ENCODE measurements at regions not wholly inside any gene's neighbourhood (a gene's known extent, or its start where the extent isn't known, plus 50 kb on each side); places are given as distances from the start of the nearest gene placed in this dataset.

DNA sequence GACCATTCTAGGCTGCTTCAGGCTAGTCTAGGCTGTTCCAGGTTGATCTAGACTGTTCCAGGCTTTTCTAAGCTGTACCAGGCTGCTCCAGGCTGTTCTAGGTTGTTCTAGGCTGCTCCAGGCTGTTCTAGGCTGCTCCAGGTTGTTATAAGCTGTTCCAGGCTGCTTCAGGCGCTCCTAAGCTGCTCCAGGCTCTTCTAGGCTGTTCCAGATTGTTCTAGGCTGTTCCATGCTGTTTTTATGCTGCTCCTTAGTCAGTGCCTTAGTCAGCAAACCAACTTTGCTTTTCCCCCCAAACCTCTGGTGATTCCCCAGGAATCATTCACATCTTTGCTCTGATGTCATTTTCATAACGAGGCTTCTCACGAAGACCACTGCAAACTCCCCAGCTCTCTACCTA lies 171.4 kb upstream of the GALNT2 start:
- no peak overlapping the region for H2BK20ac ChIP-seq (ENCODE audit: low read length)
- FAIRE-seq (no peak), DNase-seq (ENCODE audit: low read depth in 1 of 2, low spot score in 2 of 2) (no peak)
- H2BK12ac ChIP-seq (ENCODE audit: low read depth, low read length): no peak overlapping the region
- WGBS, 2 experiments (ENCODE audit: extremely low coverage in 1 of 2, insufficient coverage in 1 of 2, insufficient read length in 1 of 2, insufficient replicate concordance in 2 of 2, low coverage in 1 of 2, low lambda C conversion rate in 2 of 2, missing lambda C conversion rate in 1 of 2): 100% methylated on average over 3 of the region's 3 CpGs; no CpG with 5 or more reads in 1 of the 2 experiments
- no peak overlapping the region for H3K4me3 ChIP-seq (ENCODE audit: extremely low read depth in 1 of 4, insufficient read depth in 2 of 4, low read depth in 3 of 4, low read length in 4 of 4)
- H2AFZ ChIP-seq (ENCODE audit: low read length): no peak overlapping the region
- H3K23ac ChIP-seq (ENCODE audit: insufficient read length): no peak overlapping the region
- H3K23me2 ChIP-seq (ENCODE audit: low read depth, low read length): no peaks in the 10 kb centered on the region
- H3K79me2 ChIP-seq (ENCODE audit: control insufficient read depth in 1 of 2, insufficient read depth in 2 of 2, low read length in 2 of 2): no peaks in the 10 kb centered on the region
- H3K4me1 ChIP-seq (replicated peaks in 1 of 4; ENCODE audit: control insufficient read depth in 3 of 4, insufficient read depth in 4 of 4, low read length in 3 of 4): no peaks in the 10 kb centered on the region
- no peak overlapping the region for H3K9ac ChIP-seq (replicated peaks in 1 of 4; ENCODE audit: extremely low read depth in 1 of 4, low read depth in 3 of 4, low read length in 3 of 4)
- no peaks in the 10 kb centered on the region for H3K36me3 ChIP-seq (ENCODE audit: control insufficient read depth in 2 of 4, insufficient read depth in 4 of 4, low read length in 3 of 4)
- H3K27ac ChIP-seq (ENCODE audit: low read depth, low read length): no peak overlapping the region
- no peak overlapping the region for H2BK5ac ChIP-seq (ENCODE audit: low read depth, low read length)
- no peak overlapping the region for H2BK15ac ChIP-seq (ENCODE audit: low read length)
- H3K27me3 ChIP-seq (replicated peaks in 1 of 4; ENCODE audit: control insufficient read depth in 3 of 4, extremely low read depth in 1 of 4, insufficient read depth in 3 of 4, low read length in 3 of 4): no peaks in the 10 kb centered on the region
- no peak overlapping the region for H3K4ac ChIP-seq (replicated peaks; ENCODE audit: insufficient read length, low read depth, low read length)
- H3K14ac ChIP-seq (ENCODE audit: insufficient read length): no peak overlapping the region
- H2AK5ac ChIP-seq (ENCODE audit: low read depth, low read length): no peak overlapping the region
- no peak overlapping the region for H4K5ac ChIP-seq (ENCODE audit: insufficient read length, low read depth, low read length)
- CTCF ChIA-PET (ENCODE audit: partially characterized antibody): interaction anchor here (1.2 kb wide), 1 partner anchor 92 kb away, joined by 6 read pairs; no protein-coding TSS in a partner anchor
- H3K79me1 ChIP-seq (ENCODE audit: low read depth, low read length): no peaks in the 10 kb centered on the region
- H3K9me3 ChIP-seq (ENCODE audit: insufficient read depth in 2 of 2, low read depth in 1 of 2, low read length in 1 of 2): no peaks in the 10 kb centered on the region
- POLR2A ChIA-PET (ENCODE audit: partially characterized antibody): no interaction called here
- H2BK120ac ChIP-seq (replicated peaks; ENCODE audit: low read depth, low read length): no peak overlapping the region
- H4K8ac ChIP-seq (ENCODE audit: extremely low read depth, insufficient read depth, low read length): no peak overlapping the region
- no peak overlapping the region for H4K91ac ChIP-seq (replicated peaks; ENCODE audit: insufficient read length, low read length)
- H3K4me2 ChIP-seq (ENCODE audit: insufficient read depth in 1 of 2, low read depth in 2 of 2, low read length in 2 of 2): no peak overlapping the region
- no peak overlapping the region for H3K56ac ChIP-seq (replicated peaks; ENCODE audit: insufficient read length, low read depth, low read length)
- no peak overlapping the region for H3K18ac ChIP-seq (ENCODE audit: extremely low read depth, low read length)
- H4K20me1 ChIP-seq (replicated peaks in 1 of 2; ENCODE audit: control insufficient read depth in 1 of 2, insufficient read depth in 2 of 2, low read length in 2 of 2): no peaks in the 10 kb centered on the region
- TF ChIP-seq, protein P1, sequence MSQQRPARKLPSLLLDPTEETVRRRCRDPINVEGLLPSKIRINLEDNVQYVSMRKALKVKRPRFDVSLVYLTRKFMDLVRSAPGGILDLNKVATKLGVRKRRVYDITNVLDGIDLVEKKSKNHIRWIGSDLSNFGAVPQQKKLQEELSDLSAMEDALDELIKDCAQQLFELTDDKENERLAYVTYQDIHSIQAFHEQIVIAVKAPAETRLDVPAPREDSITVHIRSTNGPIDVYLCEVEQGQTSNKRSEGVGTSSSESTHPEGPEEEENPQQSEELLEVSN (IDR thresholded peaks at IDR 0.05): no peak
- TF ChIP-seq GTF2F1 (IDR thresholded peaks at IDR 0.05; ENCODE audit: borderline replicate concordance, low read depth, low read length): no peak
- no peak for TF ChIP-seq EP300 (IDR thresholded peaks at IDR 0.05; ENCODE audit: borderline replicate concordance in 1 of 2, low read depth in 2 of 2, low read length in 2 of 2)
- TF ChIP-seq SIN3A (conservative IDR thresholded peaks at IDR 0.05 in 1 of 2, IDR thresholded peaks at IDR 0.05 in 1 of 2; ENCODE audit: low read depth in 1 of 2, low read length in 2 of 2): no peak
- no peak for TF ChIP-seq RNF2 (IDR thresholded peaks at IDR 0.05; ENCODE audit: borderline replicate concordance, low read depth, low read length, missing control alignments, poor library complexity, severe bottlenecking)
- TF ChIP-seq RXRA (IDR thresholded peaks at IDR 0.05; ENCODE audit: insufficient read depth, low read depth, low read length): no peak
- no peak for TF ChIP-seq PHF8 (conservative IDR thresholded peaks at IDR 0.05; ENCODE audit: low read depth, low read length)
- no peak for TF ChIP-seq TAF1 (IDR thresholded peaks at IDR 0.05; ENCODE audit: low read depth, low read length)
- TF ChIP-seq CTBP2 (IDR thresholded peaks at IDR 0.05; ENCODE audit: borderline replicate concordance, insufficient read depth, insufficient read length, low read length): no peak
- TF ChIP-seq, protein P2, sequence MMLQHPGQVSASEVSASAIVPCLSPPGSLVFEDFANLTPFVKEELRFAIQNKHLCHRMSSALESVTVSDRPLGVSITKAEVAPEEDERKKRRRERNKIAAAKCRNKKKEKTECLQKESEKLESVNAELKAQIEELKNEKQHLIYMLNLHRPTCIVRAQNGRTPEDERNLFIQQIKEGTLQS (IDR thresholded peaks at IDR 0.05; ENCODE audit: insufficient read depth, low read depth, low read length): no peak
- TF ChIP-seq CHD2 (IDR thresholded peaks at IDR 0.05; ENCODE audit: low read length): no peak
- TF ChIP-seq ASH2L (IDR thresholded peaks at IDR 0.05; ENCODE audit: low read length): no peak
